ENCODE measurements at regions not wholly inside any gene's neighbourhood (a gene's known extent, or its start where the extent isn't known, plus 50 kb on each side); places are given as distances from the start of the nearest gene placed in this dataset.

DNA sequence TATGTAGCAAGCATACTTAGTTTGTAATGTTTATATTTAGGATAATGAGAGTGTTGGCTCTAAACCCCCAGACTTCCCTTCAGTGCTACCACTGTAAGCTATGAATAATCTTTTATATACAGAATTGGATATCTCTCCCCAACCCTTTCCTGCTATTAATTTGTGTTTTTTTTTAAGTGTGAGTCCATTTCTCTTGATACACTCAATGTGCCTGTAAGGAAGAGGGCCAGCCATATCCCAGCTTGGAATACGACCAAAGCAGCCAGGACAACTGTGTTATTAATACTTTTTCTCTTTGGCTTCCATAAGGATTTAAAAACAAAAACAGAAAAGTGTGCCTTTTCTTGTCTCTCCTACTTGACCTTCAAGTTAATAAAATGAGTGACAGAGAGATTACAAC lies 116.7 kb downstream of the SNAPC1 start:
- TF ChIP-seq JUND (IDR thresholded peaks at IDR 0.05) (no peak), CTCF (IDR thresholded peaks at IDR 0.05; ENCODE audit: low read depth, low read length, missing input control) (no peak)
